ENCODE measurements at regions not wholly inside any gene's neighbourhood (a gene's known extent, or its start where the extent isn't known, plus 50 kb on each side); places are given as distances from the start of the nearest gene placed in this dataset.

GRCh38 chr14:97306133-97306759, 509.1 kb downstream of the VRK1 start:
- H3K4me1 ChIP-seq (ENCODE audit: control insufficient read depth in 2 of 3, insufficient read depth in 2 of 3, low read depth in 1 of 3, low read length in 3 of 3): no peaks in the 10 kb centered on the region
- no peaks in the 10 kb centered on the region for H3K27me3 ChIP-seq (ENCODE audit: control insufficient read depth, insufficient read depth, low read length)
- no peak overlapping the region for H3K27ac ChIP-seq (ENCODE audit: low read depth in 2 of 2, low read length in 2 of 2)
- H3K36me3 ChIP-seq (ENCODE audit: control insufficient read depth in 2 of 3, insufficient read depth in 3 of 3, low read length in 3 of 3): no peaks in the 10 kb centered on the region
- FAIRE-seq: no peak
- intact Hi-C loops (cut with DNase I): no loop called here
- DNase-seq: no peak
- no peak for TF ChIP-seq CTCF (IDR thresholded peaks at IDR 0.05; ENCODE audit: borderline replicate concordance, extremely low read depth, insufficient read depth)
- no peak overlapping the region for H3K4me3 ChIP-seq (ENCODE audit: low read length in 3 of 3)
- no peaks in the 10 kb centered on the region for H3K9me3 ChIP-seq (ENCODE audit: control insufficient read depth in 2 of 3, insufficient read depth in 1 of 3, low read length in 3 of 3)
- no peak overlapping the region for H3K9ac ChIP-seq (ENCODE audit: low read length in 3 of 3)

GRCh38 chr14:97306760-97307246, 509.6 kb downstream of the VRK1 start:
- DNase-seq (no peak), FAIRE-seq (no peak)
- TF ChIP-seq CTCF (IDR thresholded peaks at IDR 0.05; ENCODE audit: borderline replicate concordance, extremely low read depth, insufficient read depth): no peak
- Histone ChIP-seq H3K4me1 (ENCODE audit: control insufficient read depth in 2 of 3, insufficient read depth in 2 of 3, low read depth in 1 of 3, low read length in 3 of 3) (no peaks in the 10 kb centered on the region), H3K4me3 (ENCODE audit: low read length in 3 of 3) (no peak overlapping the region), H3K27me3 (ENCODE audit: control insufficient read depth, insufficient read depth, low read length) (no peaks in the 10 kb centered on the region), H3K9ac (ENCODE audit: low read length in 3 of 3) (no peak overlapping the region), H3K36me3 (ENCODE audit: control insufficient read depth in 2 of 3, insufficient read depth in 3 of 3, low read length in 3 of 3) (no peaks in the 10 kb centered on the region), H3K9me3 (ENCODE audit: control insufficient read depth in 2 of 3, insufficient read depth in 1 of 3, low read length in 3 of 3) (no peaks in the 10 kb centered on the region), H3K27ac (ENCODE audit: low read depth in 2 of 2, low read length in 2 of 2) (no peak overlapping the region)
- intact Hi-C loops (cut with DNase I): no loop called here

DNA sequence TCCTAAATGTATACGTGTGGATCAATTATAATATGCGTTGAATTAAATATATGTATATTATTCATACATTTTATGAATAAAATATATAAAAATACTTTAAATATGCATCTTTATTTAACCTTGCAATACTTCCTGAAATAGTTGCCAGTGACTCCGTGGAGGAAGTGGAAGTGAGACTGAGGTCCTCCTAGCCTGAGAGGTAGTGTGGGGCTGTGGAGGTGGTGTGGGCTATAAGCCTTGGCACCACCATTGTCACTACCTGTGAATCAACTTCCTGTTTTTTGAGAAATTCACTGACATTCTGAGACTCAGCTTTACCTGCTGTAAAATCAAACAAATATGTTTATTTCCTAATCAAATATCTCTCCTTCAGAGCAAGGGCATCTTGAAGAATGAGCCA, 514.2 kb downstream of the VRK1 start:
- no peak for TF ChIP-seq CTCF (IDR thresholded peaks at IDR 0.05; ENCODE audit: borderline replicate concordance, extremely low read depth, insufficient read depth)
- Histone ChIP-seq H3K9me3 (ENCODE audit: control insufficient read depth in 2 of 3, insufficient read depth in 1 of 3, low read length in 3 of 3) (peaks cover 0 to 12% (median 0%) of the 10 kb centered on the region in 3 donors), H3K36me3 (ENCODE audit: control insufficient read depth in 2 of 3, insufficient read depth in 3 of 3, low read length in 3 of 3) (no peaks in the 10 kb centered on the region), H3K27ac (ENCODE audit: low read depth in 2 of 2, low read length in 2 of 2) (no peak overlapping the region), H3K9ac (ENCODE audit: low read length in 3 of 3) (no peak overlapping the region), H3K27me3 (ENCODE audit: control insufficient read depth, insufficient read depth, low read length) (no peaks in the 10 kb centered on the region), H3K4me3 (ENCODE audit: low read length in 3 of 3) (no peak overlapping the region), H3K4me1 (ENCODE audit: control insufficient read depth in 2 of 3, insufficient read depth in 2 of 3, low read depth in 1 of 3, low read length in 3 of 3) (no peaks in the 10 kb centered on the region)
- intact Hi-C loops (cut with DNase I): no loop called here
- FAIRE-seq: no peak
- DNase-seq: no peak

GRCh38 chr14:97312910-97313309, 515.7 kb downstream of the VRK1 start:
- intact Hi-C loops (cut with DNase I): no loop called here
- no peak overlapping the region for H3K4me3 ChIP-seq (ENCODE audit: low read length in 3 of 3)
- H3K36me3 ChIP-seq (ENCODE audit: control insufficient read depth in 2 of 3, insufficient read depth in 3 of 3, low read length in 3 of 3): no peaks in the 10 kb centered on the region
- FAIRE-seq (no peak), DNase-seq (no peak)
- TF ChIP-seq CTCF (IDR thresholded peaks at IDR 0.05; ENCODE audit: borderline replicate concordance, extremely low read depth, insufficient read depth): no peak
- no peak overlapping the region for H3K9ac ChIP-seq (ENCODE audit: low read length in 3 of 3)
- peaks cover 0 to 12% (median 0%) of the 10 kb centered on the region in 3 donors for H3K9me3 ChIP-seq (ENCODE audit: control insufficient read depth in 2 of 3, insufficient read depth in 1 of 3, low read length in 3 of 3)
- H3K27me3 ChIP-seq (ENCODE audit: control insufficient read depth, insufficient read depth, low read length): no peaks in the 10 kb centered on the region
- no peaks in the 10 kb centered on the region for H3K4me1 ChIP-seq (ENCODE audit: control insufficient read depth in 2 of 3, insufficient read depth in 2 of 3, low read depth in 1 of 3, low read length in 3 of 3)
- no peak overlapping the region for H3K27ac ChIP-seq (ENCODE audit: low read depth in 2 of 2, low read length in 2 of 2)

Measured in kidney (tissue), 13 donors.